ENCODE measurements at regions not wholly inside any gene's neighbourhood (a gene's known extent, or its start where the extent isn't known, plus 50 kb on each side); places are given as distances from the start of the nearest gene placed in this dataset.

- TF ChIP-seq ZNF664 (tag by site-specific recombination; IDR thresholded peaks at IDR 0.05) = no peak
- no peak for TF ChIP-seq ZNF311 (tag by site-specific recombination; IDR thresholded peaks at IDR 0.05; ENCODE audit: borderline replicate concordance)
- no peak for TF ChIP-seq ATF2 (tag by site-specific recombination; IDR thresholded peaks at IDR 0.05; ENCODE audit: low read depth)
- peak; percentile 79 for TF ChIP-seq ZNF423 (tag by site-specific recombination; IDR thresholded peaks at IDR 0.05)
- peak; percentile 72 for TF ChIP-seq KLF10 (tag by site-specific recombination; IDR thresholded peaks at IDR 0.05)
- no peak for TF ChIP-seq MYNN (tag by site-specific recombination; IDR thresholded peaks at IDR 0.05; ENCODE audit: borderline replicate concordance)
- 0 out of 2 replicates have a peak, but pooled peaks have one; percentile 44 for TF ChIP-seq KLF16 (tag by site-specific recombination; IDR thresholded peaks at IDR 0.05)
- TF ChIP-seq ZNF580 (tag by site-specific recombination; IDR thresholded peaks at IDR 0.05) = no peak
- TF ChIP-seq YY1 (tag by site-specific recombination; IDR thresholded peaks at IDR 0.05) = 0 out of 2 replicates have a peak, but pooled peaks have one; percentile 12
- peak; percentile 85 for TF ChIP-seq ZNF777 (tag by site-specific recombination; IDR thresholded peaks at IDR 0.05; ENCODE audit: borderline replicate concordance)
- peak; percentile 40; the same call in 1 of the 2 replicates for TF ChIP-seq INSM2 (tag by site-specific recombination; IDR thresholded peaks at IDR 0.05)
- TF ChIP-seq ZNF658 (tag by site-specific recombination; IDR thresholded peaks at IDR 0.05) = no peak
- TF ChIP-seq ZNF521 (tag by site-specific recombination; IDR thresholded peaks at IDR 0.05) = no peak
- peak; percentile 21; the same call in 1 of the 2 replicates for TF ChIP-seq ZNF610 (tag by site-specific recombination; IDR thresholded peaks at IDR 0.05; ENCODE audit: borderline replicate concordance)
- no peak for TF ChIP-seq ZNF211 (tag by site-specific recombination; IDR thresholded peaks at IDR 0.05; ENCODE audit: low read depth)
- peak; percentile 47 for TF ChIP-seq EGR2 (tag by site-specific recombination; IDR thresholded peaks at IDR 0.05; ENCODE audit: low read depth)
- TF ChIP-seq ZFP69B (tag by site-specific recombination; IDR thresholded peaks at IDR 0.05) = peak; percentile 47
- TF ChIP-seq ZNF2 (tag by site-specific recombination; IDR thresholded peaks at IDR 0.05) = peak; percentile 78; the same call in 1 of the 2 replicates
- TF ChIP-seq ZBTB20 (tag by site-specific recombination; IDR thresholded peaks at IDR 0.05) = peak; percentile 90
- peak; percentile 44; the same call in 1 of the 2 replicates for TF ChIP-seq HIC1 (tag by site-specific recombination; IDR thresholded peaks at IDR 0.05)
- TF ChIP-seq ZNF747 (tag by site-specific recombination; IDR thresholded peaks at IDR 0.05) = no peak
- TF ChIP-seq ZNF155 (tag by site-specific recombination; IDR thresholded peaks at IDR 0.05) = no peak
- TF ChIP-seq ZNF18 (tag by site-specific recombination; IDR thresholded peaks at IDR 0.05) = peak; percentile 23; the same call in 1 of the 2 replicates
- TF ChIP-seq ZNF324 (tag by site-specific recombination; IDR thresholded peaks at IDR 0.05) = peak; percentile 84; the same call in 1 of the 2 replicates
- TF ChIP-seq ZNF654 (tag by site-specific recombination; IDR thresholded peaks at IDR 0.05; ENCODE audit: low read depth) = peak; percentile 70
- no peak for TF ChIP-seq ZNF302 (tag by site-specific recombination; IDR thresholded peaks at IDR 0.05; ENCODE audit: low read depth)
- TF ChIP-seq ZNF701 (tag by site-specific recombination; IDR thresholded peaks at IDR 0.05) = no peak
- TF ChIP-seq AEBP2 (tag by site-specific recombination; IDR thresholded peaks at IDR 0.05; ENCODE audit: borderline replicate concordance) = no peak
- TF ChIP-seq GLIS2 (tag by site-specific recombination; IDR thresholded peaks at IDR 0.05) = peak; percentile 90
- no peak for TF ChIP-seq ZNF202 (tag by site-specific recombination; IDR thresholded peaks at IDR 0.05; ENCODE audit: borderline replicate concordance)
- TF ChIP-seq WT1 (tag by site-specific recombination; IDR thresholded peaks at IDR 0.05) = peak; percentile 18
- TF ChIP-seq PRDM1 (tag by site-specific recombination; IDR thresholded peaks at IDR 0.05) = no peak
Observed at GRCh38 chr1:54488779-54489626, 59.0 kb upstream of the ACOT11 start (continued).

Measured in HEK293 (cell line).